CD8-positive, alpha-beta memory T cell (primary cell): ENCODE measurements at regions not wholly inside any gene's neighbourhood (a gene's known extent, or its start where the extent isn't known, plus 50 kb on each side); places are given as distances from the start of the nearest gene placed in this dataset.
"Not testable (repeated sequence)": the region's sequence is repeated elsewhere in the genome, so short reads cannot be mapped to it uniquely, and the experiment has no call there.

ENCODE experiments used
- CTCF ChIA-PET: fragments of 350-600 bp; sonication (Branson Sonifier 250); formaldehyde crosslinking; loops from one replicate; lab custom pipeline; 2021; ENCODE audit warnings: antibody characterized with exemption; lab: Charles Lee
- POLR2A ChIA-PET: fragments of 350-600 bp; sonication (Branson Sonifier 250); formaldehyde crosslinking; loops from one replicate; lab custom pipeline; 2021; ENCODE audit warnings: antibody characterized with exemption; lab: Charles Lee
- DNase-seq, 5 donors: peaks; one replicate each; pipeline versions ENCODE4 v3.0.0 to v3.0.0-alpha.2; 2020 to 2022; ENCODE audit warnings: mixed read lengths in 1 of 5
- H3K27ac ChIP-seq: one replicate; pipeline ENCODE4 v1.7.0; 2013; ENCODE audit warnings: low read depth, mild to moderate bottlenecking, low read length, moderate library complexity
- H3K27me3 ChIP-seq: 2 replicates; pipeline ENCODE4 v1.7.0; 2013; ENCODE audit warnings: low read length, mild to moderate bottlenecking; ENCODE audit not compliant: insufficient read depth, poor library complexity, severe bottlenecking
- H3K36me3 ChIP-seq: 2 replicates; pipeline ENCODE4 v1.7.0; 2013; ENCODE audit warnings: mild to moderate bottlenecking, low read length, moderate library complexity; ENCODE audit not compliant: insufficient read depth
- H3K4me1 ChIP-seq: 2 replicates; pipeline ENCODE4 v1.7.0; 2013; ENCODE audit warnings: mild to moderate bottlenecking, low read length, moderate library complexity; ENCODE audit not compliant: insufficient read depth
- H3K4me3 ChIP-seq: 2 replicates; pipeline ENCODE4 v1.7.0; 2013; ENCODE audit warnings: mild to moderate bottlenecking, low read length
- H3K9me3 ChIP-seq: 2 replicates; pipeline ENCODE4 v1.7.0; 2013; ENCODE audit warnings: mild to moderate bottlenecking, low read length
- H3K27ac Mint-ChIP-seq, 8 donors: one replicate each; pipeline ENCODE4 v1.8.0; 2020 to 2021; ENCODE audit warnings: mixed read lengths in 8 of 8, mild to moderate bottlenecking in 6 of 8, inconsistent platforms in 3 of 8, moderate library complexity in 3 of 8
- H3K27me3 Mint-ChIP-seq, 2 donors: one replicate each; pipeline ENCODE4 v1.8.0; 2020 to 2021; ENCODE audit warnings: mixed read lengths in 2 of 2, mild to moderate bottlenecking in 1 of 2, moderate library complexity in 1 of 2
- H3K36me3 Mint-ChIP-seq, 3 donors: one replicate each; pipeline ENCODE4 v1.8.0; 2020 to 2021; ENCODE audit warnings: mixed read lengths in 3 of 3, inconsistent platforms in 1 of 3, mild to moderate bottlenecking in 1 of 3
- H3K4me1 Mint-ChIP-seq, 3 donors: one replicate each; pipeline ENCODE4 v1.8.0; 2020 to 2021; ENCODE audit warnings: mixed read lengths in 3 of 3, inconsistent platforms in 1 of 3, mild to moderate bottlenecking in 1 of 3
- H3K4me3 Mint-ChIP-seq, 7 donors: one replicate each; pipeline ENCODE4 v1.8.0; 2020 to 2021; ENCODE audit warnings: mixed read lengths in 7 of 7, mild to moderate bottlenecking in 6 of 7, moderate library complexity in 4 of 7, inconsistent platforms in 2 of 7
- H3K9me3 Mint-ChIP-seq, 5 donors: one replicate each; pipeline ENCODE4 v1.8.0; 2020 to 2022; ENCODE audit warnings: mixed read lengths in 5 of 5, mild to moderate bottlenecking in 3 of 5, moderate library complexity in 2 of 5, inconsistent platforms in 1 of 5

DNA sequence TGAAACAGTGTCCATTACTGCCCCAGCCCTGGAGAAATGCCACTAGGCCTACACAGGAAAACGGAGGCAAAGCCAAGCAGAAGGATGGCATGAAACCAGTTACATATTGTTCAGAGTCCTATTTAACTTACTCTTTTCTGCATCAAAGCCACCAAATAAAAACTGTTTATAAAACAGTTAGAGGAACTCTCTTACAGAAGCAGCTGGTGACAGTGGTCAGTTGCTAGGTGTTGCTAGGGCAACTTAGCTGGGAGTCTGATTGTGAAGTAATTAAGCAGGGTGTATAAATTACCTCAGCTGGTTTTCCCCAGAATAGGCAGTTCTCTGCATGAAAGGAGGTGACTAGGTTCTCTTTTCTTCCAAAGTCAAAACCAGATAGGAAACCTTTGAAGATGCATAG is 115.6 kb upstream of the ZBED5 start:
- no peaks in the 10 kb centered on the region for H3K36me3 Mint-ChIP-seq
- Histone ChIP-seq H3K9me3 (no peaks in the 10 kb centered on the region), H3K27me3 (no peaks in the 10 kb centered on the region), H3K4me1 (no peaks in the 10 kb centered on the region), H3K36me3 (no peaks in the 10 kb centered on the region), H3K27ac (no peak overlapping the region), H3K4me3 (no peak overlapping the region)
- H3K27ac Mint-ChIP-seq = peak overlapping the region in 1 of 8 donors; percentile 12
- no peak for DNase-seq
- H3K27me3 Mint-ChIP-seq = peaks cover 4 to 11% of the 10 kb centered on the region in 2 donors
- H3K4me1 Mint-ChIP-seq = no peaks in the 10 kb centered on the region
- POLR2A ChIA-PET = no interaction called here
- H3K9me3 Mint-ChIP-seq = no peaks in the 10 kb centered on the region
- CTCF ChIA-PET = interaction anchor here (1.3 kb wide), 1 partner anchor 39 kb away, joined by 3 read pairs; no protein-coding TSS in a partner anchor
- no peak overlapping the region for H3K4me3 Mint-ChIP-seq

DNA sequence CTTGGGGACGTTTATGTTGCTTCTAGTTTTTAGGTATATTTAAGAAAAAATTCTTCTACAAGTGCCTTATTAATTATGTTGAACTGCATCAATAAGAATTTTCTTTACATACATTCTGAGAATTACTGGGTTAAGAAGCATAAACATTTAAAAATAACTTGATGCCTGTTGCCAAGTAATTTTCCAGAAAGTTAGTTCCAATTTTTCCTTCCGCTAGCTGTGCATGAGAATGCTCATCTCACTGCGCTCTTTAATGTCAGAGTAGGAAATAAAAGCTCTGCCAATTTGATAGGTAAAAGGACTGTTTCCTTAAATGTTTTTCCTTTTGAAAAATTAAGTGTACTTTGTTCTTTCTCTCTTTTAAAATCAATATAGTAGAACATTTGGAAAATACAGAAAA is 113.1 kb upstream of the ZBED5 start:
- Mint-ChIP-seq H3K4me1 (no peaks in the 10 kb centered on the region), H3K36me3 (no peaks in the 10 kb centered on the region), H3K9me3 (no peaks in the 10 kb centered on the region), H3K4me3 (no peak overlapping the region), H3K27ac (no peak overlapping the region), H3K27me3 (peaks cover 4 to 11% of the 10 kb centered on the region in 2 donors)
- Histone ChIP-seq H3K4me3 (no peak overlapping the region), H3K27ac (no peak overlapping the region), H3K36me3 (no peaks in the 10 kb centered on the region), H3K9me3 (no peaks in the 10 kb centered on the region), H3K4me1 (no peaks in the 10 kb centered on the region), H3K27me3 (no peaks in the 10 kb centered on the region)
- CTCF ChIA-PET = no interaction called here
- no peak for DNase-seq
- POLR2A ChIA-PET = no interaction called here

DNA sequence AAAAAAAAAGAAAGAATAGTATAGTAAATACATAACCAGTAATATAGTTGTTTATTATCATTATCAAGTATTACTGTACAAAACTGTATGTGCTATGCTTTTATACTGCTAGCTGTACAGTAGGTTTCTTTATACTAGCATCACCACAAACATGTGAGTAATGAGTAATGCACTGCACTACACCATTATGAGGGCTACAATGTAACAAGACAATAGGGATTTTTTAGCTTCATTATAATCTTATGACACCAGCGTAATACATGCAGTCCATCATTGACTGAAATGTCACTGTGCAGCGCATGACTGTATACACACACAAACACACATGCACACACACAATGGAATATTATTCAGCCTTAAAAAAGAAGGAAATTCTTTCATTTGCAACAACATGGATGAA is 111.5 kb upstream of the ZBED5 start:
- no peaks in the 10 kb centered on the region for H3K9me3 ChIP-seq
- Mint-ChIP-seq H3K9me3 (peaks cover 0 to 5% (median 0%) of the 10 kb centered on the region in 5 donors), H3K4me3 (no peak overlapping the region), H3K27me3 (peaks cover 8 to 14% of the 10 kb centered on the region in 2 donors), H3K36me3 (peaks cover 0 to 4% (median 0%) of the 10 kb centered on the region in 3 donors), H3K27ac (no peak overlapping the region), H3K4me1 (no peaks in the 10 kb centered on the region)
- no peaks in the 10 kb centered on the region for H3K36me3 ChIP-seq
- no peak overlapping the region for H3K27ac ChIP-seq
- no peak for DNase-seq
- POLR2A ChIA-PET = no interaction called here
- H3K4me1 ChIP-seq = no peaks in the 10 kb centered on the region
- no peak overlapping the region for H3K4me3 ChIP-seq
- CTCF ChIA-PET = no interaction called here
- H3K27me3 ChIP-seq = no peaks in the 10 kb centered on the region

DNA sequence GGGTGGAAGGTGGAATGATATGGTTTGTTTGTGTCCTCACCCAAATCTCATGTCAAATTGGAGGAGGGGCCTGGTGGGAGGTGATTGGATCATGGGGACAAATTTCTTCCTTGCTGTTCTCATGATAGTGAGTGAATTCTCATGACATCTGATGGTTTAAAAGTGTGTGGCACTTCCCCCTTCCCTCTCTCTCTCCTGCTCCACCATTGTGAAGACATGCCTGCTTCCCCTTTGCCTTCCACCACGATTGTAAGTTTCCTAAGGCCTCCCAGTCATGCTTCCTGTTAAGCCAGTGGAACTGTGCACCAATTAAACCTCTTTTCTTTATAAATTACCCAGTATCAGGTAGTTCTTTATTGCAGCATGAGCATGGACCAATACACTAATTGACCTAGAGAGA is 99.0 kb upstream of the ZBED5 start:
- H3K4me3 Mint-ChIP-seq, H3K4me1 ChIP-seq, POLR2A ChIA-PET, H3K27ac ChIP-seq, H3K4me1 Mint-ChIP-seq, H3K9me3 ChIP-seq, H3K27ac Mint-ChIP-seq, H3K36me3 ChIP-seq, H3K27me3 ChIP-seq, H3K4me3 ChIP-seq, CTCF ChIA-PET, DNase-seq: not testable (repeated sequence)
- Mint-ChIP-seq H3K9me3 (peaks cover 8 to 19% (median 15%) of the 10 kb centered on the region in 5 donors), H3K27me3 (peaks cover 46 to 85% of the 10 kb centered on the region in 2 donors), H3K36me3 (peaks cover 0 to 16% (median 1%) of the 10 kb centered on the region in 3 donors)

DNA sequence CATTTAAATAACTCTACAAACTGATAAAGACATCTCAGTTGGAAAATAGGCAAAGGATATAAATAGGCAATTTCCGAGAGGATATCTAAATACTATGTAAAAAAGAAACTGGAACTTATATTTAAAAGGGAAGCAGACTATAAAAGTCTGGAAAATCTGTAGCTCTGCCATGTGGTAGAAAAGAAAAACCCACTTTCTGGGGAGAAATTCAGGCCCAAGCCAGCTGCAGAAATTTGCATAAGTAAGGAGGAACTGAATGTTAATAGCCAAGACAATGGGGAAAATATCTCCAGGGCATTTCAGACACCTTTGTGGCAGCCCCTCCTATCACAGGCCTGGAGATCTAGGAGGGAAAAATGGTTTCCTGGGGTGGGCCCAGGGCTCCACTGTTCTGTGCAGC is 97.8 kb upstream of the ZBED5 start:
- peaks cover 8 to 19% (median 15%) of the 10 kb centered on the region in 5 donors for H3K9me3 Mint-ChIP-seq
- no peaks in the 10 kb centered on the region for H3K4me1 Mint-ChIP-seq
- no peak overlapping the region for H3K4me3 Mint-ChIP-seq
- Histone ChIP-seq H3K27ac (no peak overlapping the region), H3K4me3 (no peak overlapping the region), H3K4me1 (no peaks in the 10 kb centered on the region), H3K27me3 (peaks cover 10% of the 10 kb centered on the region), H3K36me3 (no peaks in the 10 kb centered on the region), H3K9me3 (no peaks in the 10 kb centered on the region)
- no peak for DNase-seq
- no peak overlapping the region for H3K27ac Mint-ChIP-seq
- ChIA-PET CTCF (interaction anchor here (1.3 kb wide), 1 partner anchor 13 kb away, joined by 3 read pairs; no protein-coding TSS in a partner anchor), POLR2A (no interaction called here)
- peaks cover 0 to 16% (median 1%) of the 10 kb centered on the region in 3 donors for H3K36me3 Mint-ChIP-seq
- peaks cover 47 to 81% of the 10 kb centered on the region in 2 donors for H3K27me3 Mint-ChIP-seq

DNA sequence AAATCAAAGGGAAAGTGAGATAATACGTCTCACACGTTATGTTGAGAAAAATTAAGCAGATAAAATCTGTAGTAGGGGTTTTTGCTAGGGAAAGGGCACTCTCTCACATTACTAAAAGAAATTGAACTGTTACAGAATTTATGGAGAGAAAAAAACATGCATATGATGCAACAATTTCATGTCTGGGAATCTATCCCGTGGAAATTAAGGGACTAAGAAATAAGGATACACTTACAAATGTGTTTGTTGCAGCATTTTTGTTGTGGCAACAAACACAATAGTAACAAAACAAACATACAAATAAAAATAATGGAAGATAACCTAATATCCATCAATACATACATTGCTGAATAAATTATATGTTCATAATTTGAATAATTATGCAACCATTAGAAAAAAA is 96.3 kb upstream of the ZBED5 start:
- Mint-ChIP-seq H3K27ac (no peak overlapping the region), H3K9me3 (peaks cover 2 to 9% (median 8%) of the 10 kb centered on the region in 5 donors), H3K36me3 (peaks cover 0 to 14% (median 1%) of the 10 kb centered on the region in 3 donors), H3K4me3 (no peak overlapping the region), H3K27me3 (peaks cover 48 to 84% of the 10 kb centered on the region in 2 donors), H3K4me1 (no peaks in the 10 kb centered on the region)
- DNase-seq = no peak
- H3K36me3 ChIP-seq = no peaks in the 10 kb centered on the region
- H3K9me3 ChIP-seq = no peaks in the 10 kb centered on the region
- H3K4me3 ChIP-seq = no peak overlapping the region
- H3K27me3 ChIP-seq = peaks cover 10% of the 10 kb centered on the region
- ChIA-PET POLR2A (no interaction called here), CTCF (no interaction called here)
- no peak overlapping the region for H3K27ac ChIP-seq
- H3K4me1 ChIP-seq = no peaks in the 10 kb centered on the region

DNA sequence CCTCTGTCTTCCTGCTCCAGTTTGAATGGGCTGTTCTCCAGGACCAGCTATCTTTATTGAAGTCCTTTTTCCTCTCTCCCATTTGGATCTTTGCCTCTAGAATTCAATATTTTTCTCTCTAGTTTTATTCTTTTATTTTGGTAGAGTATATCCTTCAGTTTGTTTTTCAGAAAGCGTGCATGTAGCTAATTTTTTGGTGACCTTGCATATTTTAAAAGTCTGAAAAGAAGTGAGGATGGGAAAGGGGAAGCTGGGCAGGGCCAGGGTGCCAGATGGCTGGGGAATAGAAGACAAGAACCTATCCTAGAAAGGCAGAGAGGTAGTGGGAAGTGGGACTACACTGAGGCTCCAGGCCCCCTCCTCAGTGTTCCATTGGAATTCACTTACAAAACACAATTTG is 95.0 kb upstream of the ZBED5 start:
- ChIA-PET POLR2A (no interaction called here), CTCF (interaction anchor here (0.9 kb wide), 1 partner anchor 16 kb away, joined by 3 read pairs; no protein-coding TSS in a partner anchor)
- Histone ChIP-seq H3K9me3 (no peaks in the 10 kb centered on the region), H3K4me1 (no peaks in the 10 kb centered on the region), H3K27ac (no peak overlapping the region), H3K4me3 (no peak overlapping the region), H3K36me3 (no peaks in the 10 kb centered on the region), H3K27me3 (peaks cover under 1% of the 10 kb centered on the region)
- no peaks in the 10 kb centered on the region for H3K4me1 Mint-ChIP-seq
- H3K9me3 Mint-ChIP-seq = peaks cover 0 to 2% (median 0%) of the 10 kb centered on the region in 5 donors
- no peak for DNase-seq
- H3K27ac Mint-ChIP-seq = no peak overlapping the region
- H3K36me3 Mint-ChIP-seq = peaks cover 0 to 7% (median 1%) of the 10 kb centered on the region in 3 donors
- peaks cover 45 to 81% of the 10 kb centered on the region in 2 donors for H3K27me3 Mint-ChIP-seq
- no peak overlapping the region for H3K4me3 Mint-ChIP-seq

DNA sequence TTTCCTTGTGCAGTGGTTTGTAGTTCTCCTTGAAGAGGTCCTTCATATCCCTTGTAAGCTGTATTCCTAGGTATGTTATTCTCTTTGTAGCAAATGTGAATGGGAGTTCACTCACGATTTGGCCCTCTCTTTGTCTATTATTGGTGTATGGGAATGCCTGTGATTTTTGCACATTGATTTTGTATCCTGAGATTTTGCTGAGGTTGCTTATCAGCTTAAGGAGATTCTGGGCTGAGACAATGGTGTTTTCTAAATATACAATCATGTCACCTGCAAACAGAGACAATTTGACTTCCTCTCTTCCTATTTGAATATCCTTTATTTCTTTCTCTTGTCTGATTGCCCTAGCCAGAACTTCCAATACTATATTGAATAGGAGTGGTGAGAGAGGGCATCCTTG is 90.1 kb upstream of the ZBED5 start:
- H3K4me1 Mint-ChIP-seq, H3K9me3 ChIP-seq, H3K36me3 Mint-ChIP-seq, CTCF ChIA-PET, POLR2A ChIA-PET, H3K4me1 ChIP-seq, H3K27ac ChIP-seq, H3K27me3 ChIP-seq, H3K27ac Mint-ChIP-seq, H3K4me3 Mint-ChIP-seq, DNase-seq, H3K4me3 ChIP-seq, H3K36me3 ChIP-seq, H3K9me3 Mint-ChIP-seq: not testable (repeated sequence)
- H3K27me3 Mint-ChIP-seq = peaks cover 17 to 45% of the 10 kb centered on the region in 2 donors
